IMR-90 (cell line): ENCODE measurements at regions not wholly inside any gene's neighbourhood (a gene's known extent, or its start where the extent isn't known, plus 50 kb on each side); places are given as distances from the start of the nearest gene placed in this dataset.

Source experiments
- ATAC-seq: fragments of 200-7000 bp; cut with Tn5 transposase; 2 replicates; pipeline ENCODE4 v1.9.1; 2020; ENCODE audit warnings: low read depth, mild to moderate bottlenecking, moderate library complexity
- BruUV-seq: library from RNA; stranded (reverse); fragments of 400-500 nt; replicated peaks from 2 replicates; lab custom pipeline; 2021; lab: Mats Ljungman, UMichigan
- CTCF ChIA-PET: fragments of 300-600 bp; formaldehyde crosslinking; extraction: SDS; loops from one replicate; lab custom pipeline; 2021; ENCODE audit warnings: antibody characterized with exemption; lab: Yijun Ruan, JAX
- POLR2A ChIA-PET: fragments of 300-600 bp; sonication (Branson Sonifier 250); formaldehyde crosslinking; loops from one replicate; lab custom pipeline; 2022; ENCODE audit warnings: antibody characterized with exemption; ENCODE audit not compliant: unreplicated experiment; lab: Charles Lee
- DNase-seq: peaks from one replicate; pipeline ENCODE4 v3.0.0; 2013
- H2AFZ ChIP-seq: replicated peaks from 2 replicates; pipeline ENCODE3; 2013; ENCODE audit warnings: low read length, mild to moderate bottlenecking; ENCODE audit not compliant: poor library complexity
- H2AK5ac ChIP-seq: 2 replicates; pipeline ENCODE4 v1.6.1; 2013; ENCODE audit warnings: low read depth, low read length, inconsistent platforms
- H2AK9ac ChIP-seq: replicated peaks from 2 replicates; pipeline ENCODE3; 2013; ENCODE audit warnings: mild to moderate bottlenecking, low read depth, low read length, moderate library complexity; ENCODE audit not compliant: poor library complexity
- H2BK120ac ChIP-seq: 2 replicates; pipeline ENCODE4 v1.6.1; 2013; ENCODE audit warnings: low read depth, low read length, inconsistent platforms
- H2BK15ac ChIP-seq: 3 replicates; pipeline ENCODE4 v1.6.1; 2013; ENCODE audit warnings: low read depth, low read length, inconsistent platforms
- H2BK20ac ChIP-seq: 2 replicates; pipeline ENCODE4 v1.6.1; 2013; ENCODE audit warnings: low read depth, mild to moderate bottlenecking, inconsistent platforms, low read length, moderate library complexity
- H2BK5ac ChIP-seq: 2 replicates; pipeline ENCODE4 v1.6.1; 2013; ENCODE audit warnings: mild to moderate bottlenecking, low read depth, low read length, inconsistent platforms; ENCODE audit not compliant: poor library complexity, severe bottlenecking
- H3K14ac ChIP-seq: replicated peaks from 2 replicates; pipeline ENCODE4 v1.6.1; 2013; ENCODE audit warnings: low read depth, low read length, inconsistent platforms
- H3K18ac ChIP-seq: 2 replicates; pipeline ENCODE4 v1.6.1; 2013; ENCODE audit warnings: low read depth, low read length, control low read depth
- H3K23ac ChIP-seq: 2 replicates; pipeline ENCODE4 v1.6.1; 2013; ENCODE audit warnings: low read depth, low read length, inconsistent platforms
- H3K27ac ChIP-seq: 2 replicates; pipeline ENCODE4 v1.5.1; 2013; ENCODE audit warnings: mild to moderate bottlenecking, control low read depth, low read length; ENCODE audit not compliant: insufficient read depth
- H3K27me3 ChIP-seq: 2 replicates; pipeline ENCODE4 v1.6.1; 2013; ENCODE audit warnings: low read length; ENCODE audit not compliant: control insufficient read depth, insufficient read depth
- H3K36me3 ChIP-seq: 2 replicates; pipeline ENCODE4 v1.6.1; 2013; ENCODE audit warnings: low read length, mixed read lengths; ENCODE audit not compliant: control insufficient read depth, insufficient read depth
- H3K4ac ChIP-seq: 2 replicates; pipeline ENCODE4 v1.6.1; 2013; ENCODE audit warnings: low read depth, low read length, inconsistent platforms
- H3K4me1 ChIP-seq: 2 replicates; pipeline ENCODE4 v1.6.1; 2013; ENCODE audit warnings: low read length, mixed read lengths; ENCODE audit not compliant: control insufficient read depth, insufficient read depth
- H3K4me2 ChIP-seq: 2 replicates; pipeline ENCODE4 v1.6.1; 2013; ENCODE audit warnings: low read depth, mild to moderate bottlenecking, control low read depth, low read length, moderate library complexity
- H3K4me3 ChIP-seq: 2 replicates; pipeline ENCODE4 v1.5.1; 2013; ENCODE audit warnings: low read depth, mild to moderate bottlenecking, control low read depth, low read length, moderate library complexity; ENCODE audit not compliant: insufficient read depth
- H3K56ac ChIP-seq: 2 replicates; pipeline ENCODE4 v1.6.1; 2013; ENCODE audit warnings: low read length, inconsistent platforms; ENCODE audit not compliant: insufficient read depth; ENCODE audit errors: extremely low read depth
- H3K79me1 ChIP-seq, 2 experiments: 2 replicates each; pipeline ENCODE4 v1.6.1; 2013; ENCODE audit warnings: low read length in 2 of 2, inconsistent platforms in 1 of 2, low read depth in 1 of 2
- H3K9ac ChIP-seq: 2 replicates; pipeline ENCODE4 v1.6.1; 2013; ENCODE audit warnings: low read depth, low read length, control low read depth
- H3K9me1 ChIP-seq: 2 replicates; pipeline ENCODE4 v1.6.1; 2013; ENCODE audit warnings: low read length, inconsistent platforms; ENCODE audit not compliant: insufficient read depth
- H3K9me3 ChIP-seq: 2 replicates; pipeline ENCODE4 v1.6.1; 2013; ENCODE audit warnings: low read length; ENCODE audit not compliant: control insufficient read depth, insufficient read depth
- H4K20me1 ChIP-seq: 2 replicates; pipeline ENCODE4 v1.6.1; 2013; ENCODE audit warnings: low read length, inconsistent platforms; ENCODE audit not compliant: insufficient read depth
- H4K5ac ChIP-seq: 2 replicates; pipeline ENCODE4 v1.6.1; 2013; ENCODE audit warnings: mild to moderate bottlenecking, low read depth, low read length, control low read depth
- H4K8ac ChIP-seq, 2 experiments: 2 replicates each; pipeline ENCODE4 v1.6.1; 2013; ENCODE audit warnings: low read depth in 2 of 2, low read length in 2 of 2, control low read depth in 1 of 2, inconsistent platforms in 1 of 2
- H4K91ac ChIP-seq: 2 replicates; pipeline ENCODE4 v1.6.1; 2013; ENCODE audit warnings: low read depth, low read length, inconsistent platforms; ENCODE audit not compliant: insufficient read depth
- CHD1 ChIP-seq: IDR thresholded peaks from 2 replicates; pipeline ENCODE4 v1.6.1; 2012; ENCODE audit warnings: low read depth, low read length, improper control_type of control experiment
- CTCF ChIP-seq: conservative IDR thresholded peaks from 2 replicates; pipeline ENCODE4 v1.5.1; 2012; ENCODE audit warnings: mild to moderate bottlenecking, low read depth, low read length, improper control_type of control experiment
- ELK1 ChIP-seq: fragments of 150-350 bp; IDR thresholded peaks from 2 replicates; pipeline ENCODE4 v1.6.1; 2016; ENCODE audit warnings: low read depth, mild to moderate bottlenecking, low read length, moderate library complexity, borderline replicate concordance
- MAZ ChIP-seq: IDR thresholded peaks from 2 replicates; pipeline ENCODE4 v1.6.1; 2012; ENCODE audit warnings: low read depth, mild to moderate bottlenecking, low read length, improper control_type of control experiment, moderate library complexity, borderline replicate concordance
- MXI1 ChIP-seq: IDR thresholded peaks from 2 replicates; pipeline ENCODE4 v1.6.1; 2012; ENCODE audit warnings: low read depth, mild to moderate bottlenecking, low read length, moderate library complexity, borderline replicate concordance
- NFE2L2 ChIP-seq: fragments of 150-350 bp; IDR thresholded peaks from 2 replicates; pipeline ENCODE4 v1.6.1; 2016; ENCODE audit warnings: low read depth, mild to moderate bottlenecking, low read length
- RAD21 ChIP-seq: IDR thresholded peaks from 2 replicates; pipeline ENCODE4 v1.6.1; 2012; ENCODE audit warnings: low read length, improper control_type of control experiment
- RCOR1 ChIP-seq: IDR thresholded peaks from 2 replicates; pipeline ENCODE4 v1.6.1; 2012; ENCODE audit warnings: mild to moderate bottlenecking, low read length, improper control_type of control experiment; ENCODE audit not compliant: insufficient replicate concordance
- USF2 ChIP-seq: fragments of 150-350 bp; IDR thresholded peaks from 2 replicates; pipeline ENCODE4 v1.6.1; 2017; ENCODE audit warnings: mild to moderate bottlenecking, antibody characterized with exemption, low read length, low read depth
- WGBS, 2 experiments: methylation state at CpG; one replicate each; pipeline versions ENCODE4 v1.1.5 to v1.1.7; 2013; ENCODE audit warnings: missing lambda C conversion rate in 2 of 2; ENCODE audit not compliant: insufficient read length in 1 of 2; ENCODE audit errors: extremely low coverage in 2 of 2; 5-methylcytosine and 5-hydroxymethylcytosine counted together
- dilution Hi-C: fragments of 300-500 bp; cut with HindIII; formaldehyde crosslinking; loops from one replicate; pipeline ENCODE4 v1.14.3; 2018; ENCODE audit warnings: low sequenced_read_pairs; ENCODE audit not compliant: unreplicated experiment
- in situ Hi-C: fragments of 300-500 bp; cut with MboI; formaldehyde crosslinking; loops from 3 replicates; pipeline ENCODE4 v1.14.3; 2019; ENCODE audit warnings: low sequenced_read_pairs, inconsistent platforms, mixed read lengths
- intact Hi-C: fragments of 100-400 bp; cut with micrococcal nuclease; formaldehyde crosslinking; loops from 2 replicates; pipeline ENCODE4 v1.10.0; 2022

- Histone ChIP-seq H4K8ac (no peak overlapping the region), H3K18ac (no peak overlapping the region), H3K14ac (no peak overlapping the region), H2AFZ (no peak overlapping the region), H2BK15ac (no peak overlapping the region), H4K91ac (no peak overlapping the region), H3K23ac (no peak overlapping the region), H4K20me1 (no peaks in the 10 kb centered on the region), H3K36me3 (no peaks in the 10 kb centered on the region), H3K9me3 (no peaks in the 10 kb centered on the region), H2BK20ac (no peak overlapping the region), H3K4me1 (peaks cover 7% of the 10 kb centered on the region), H3K9ac (no peak overlapping the region), H2AK5ac (no peak overlapping the region), H3K79me1 (no peaks in the 10 kb centered on the region), H3K27me3 (no peaks in the 10 kb centered on the region), H2AK9ac (no peak overlapping the region), H3K56ac (no peak overlapping the region), H4K5ac (no peak overlapping the region), H3K4ac (no peak overlapping the region), H3K4me2 (no peak overlapping the region), H3K9me1 (peaks cover 4% of the 10 kb centered on the region; the same call in 1 of the 2 replicates), H3K4me3 (no peak overlapping the region), H2BK120ac (no peak overlapping the region), H3K27ac (no peak overlapping the region), H2BK5ac (no peak overlapping the region)
- no peak for ATAC-seq
- intact Hi-C loops (no loop called here), dilution Hi-C loops (no loop called here), in situ Hi-C loops (no loop called here)
- ChIA-PET POLR2A (no interaction called here), CTCF (no interaction called here)
- no peak for DNase-seq
- WGBS, 2 experiments, result 100% methylated on average over 1 of the region's 4 CpGs; no CpG with 5 or more reads in 1 of the 2 experiments
- TF ChIP-seq MAZ, result no peak
- TF ChIP-seq USF2, result no peak
- no peak for TF ChIP-seq RCOR1
- no peak for TF ChIP-seq NFE2L2
- TF ChIP-seq MXI1, result no peak
- no peak for TF ChIP-seq ELK1
- TF ChIP-seq CHD1, result no peak
- no peak for TF ChIP-seq RAD21
- no peak for TF ChIP-seq CTCF
- BruUV-seq, result no TSS peak
These were observed 344.3 kb upstream of the TBL1XR1 start for GRCh38 chr3:177541541-177541940.
